ENCODE measurements at regions not wholly inside any gene's neighbourhood (a gene's known extent, or its start where the extent isn't known, plus 50 kb on each side); places are given as distances from the start of the nearest gene placed in this dataset.

- Mint-ChIP-seq H3K4me1 (ENCODE audit: unreplicated experiment) (no peaks in the 10 kb centered on the region), H3K36me3 (no peaks in the 10 kb centered on the region), H3K27me3 (no peaks in the 10 kb centered on the region), H3K9me3 (no peaks in the 10 kb centered on the region), H3K27ac (no peak overlapping the region), H3K4me3 (no peak overlapping the region)
- DNase-seq (ENCODE audit: extremely low spot score, unreplicated experiment) = no peak
- no peak for TF ChIP-seq CTCF (conservative IDR thresholded peaks at IDR 0.05)
Observed at GRCh38 chr4:184306470-184306869, 88.8 kb upstream of the ENPP6 start.

- H3K27ac Mint-ChIP-seq = no peak overlapping the region
Observed at GRCh38 chr4:184300816-184301215, 83.1 kb upstream of the ENPP6 start.

GRCh38 chr4:184298254-184298653 is 80.6 kb upstream of the ENPP6 start:
- DNase-seq (ENCODE audit: extremely low spot score, unreplicated experiment) = no peak

More at GRCh38 chr4:184300816-184301215, 83.1 kb upstream of the ENPP6 start:
- Mint-ChIP-seq H3K4me1 (ENCODE audit: unreplicated experiment) (peaks cover 4% of the 10 kb centered on the region), H3K4me3 (no peak overlapping the region), H3K9me3 (no peaks in the 10 kb centered on the region), H3K36me3 (no peaks in the 10 kb centered on the region), H3K27me3 (no peaks in the 10 kb centered on the region)
- no peak for DNase-seq (ENCODE audit: extremely low spot score, unreplicated experiment)
- TF ChIP-seq CTCF (conservative IDR thresholded peaks at IDR 0.05) = no peak

DNA sequence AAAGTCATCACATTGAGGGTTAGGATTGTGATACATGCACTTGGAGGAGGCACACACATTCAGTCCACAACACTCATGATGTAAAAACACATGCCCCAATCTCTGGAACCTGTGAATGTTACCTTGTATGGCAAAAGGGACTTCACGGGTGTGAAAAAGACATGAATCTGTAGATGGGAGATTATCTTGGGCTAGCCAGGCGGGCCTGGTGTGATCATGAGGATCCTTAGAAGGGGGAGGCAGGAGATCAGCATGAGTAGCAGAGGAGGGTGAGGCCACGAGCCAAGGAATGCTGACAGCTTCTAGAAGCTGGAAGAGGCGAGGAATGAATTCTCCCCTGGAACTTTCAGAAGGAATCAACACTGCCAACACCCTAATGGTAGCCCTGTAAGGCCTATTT is 77.5 kb upstream of the ENPP6 start:
- Mint-ChIP-seq H3K4me1 (ENCODE audit: unreplicated experiment) (peaks cover 4% of the 10 kb centered on the region), H3K4me3 (no peak overlapping the region), H3K27me3 (no peaks in the 10 kb centered on the region), H3K9me3 (no peaks in the 10 kb centered on the region), H3K27ac (no peak overlapping the region), H3K36me3 (no peaks in the 10 kb centered on the region)
- TF ChIP-seq CTCF (conservative IDR thresholded peaks at IDR 0.05) = no peak
- no peak for DNase-seq (ENCODE audit: extremely low spot score, unreplicated experiment)

More at GRCh38 chr4:184298254-184298653, 80.6 kb upstream of the ENPP6 start:
- Mint-ChIP-seq H3K36me3 (no peaks in the 10 kb centered on the region), H3K27ac (no peak overlapping the region), H3K4me1 (ENCODE audit: unreplicated experiment) (peaks cover 4% of the 10 kb centered on the region), H3K9me3 (no peaks in the 10 kb centered on the region), H3K27me3 (no peaks in the 10 kb centered on the region), H3K4me3 (no peak overlapping the region)
- TF ChIP-seq CTCF (conservative IDR thresholded peaks at IDR 0.05) = no peak

DNA sequence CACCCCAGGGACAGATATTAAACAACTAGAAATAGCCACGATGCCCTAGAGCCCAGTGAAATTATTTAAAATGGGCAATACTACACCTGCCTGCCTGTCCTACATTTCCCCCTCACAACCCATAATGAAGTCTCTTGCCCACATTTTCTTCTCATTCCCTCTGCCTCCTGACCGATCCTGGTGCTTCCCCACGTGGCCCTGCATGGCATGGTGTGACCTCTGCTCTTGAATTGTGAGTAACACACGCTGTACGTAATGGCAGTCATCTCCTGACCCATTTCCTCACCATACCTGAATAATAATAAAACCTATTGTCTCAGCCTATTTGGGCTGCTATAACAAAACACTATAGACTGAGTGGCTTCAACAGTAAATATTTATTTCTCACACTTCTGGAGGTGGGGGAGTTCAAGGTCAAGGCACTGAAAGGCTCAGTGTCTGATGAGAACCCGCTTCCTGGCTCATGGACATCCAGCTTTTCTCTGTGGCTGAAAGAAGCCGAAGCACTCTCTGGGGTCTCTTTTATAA is 77.0 kb upstream of the ENPP6 start:
- TF ChIP-seq CTCF (conservative IDR thresholded peaks at IDR 0.05) = no peak
- no peaks in the 10 kb centered on the region for H3K27me3 Mint-ChIP-seq

DNA sequence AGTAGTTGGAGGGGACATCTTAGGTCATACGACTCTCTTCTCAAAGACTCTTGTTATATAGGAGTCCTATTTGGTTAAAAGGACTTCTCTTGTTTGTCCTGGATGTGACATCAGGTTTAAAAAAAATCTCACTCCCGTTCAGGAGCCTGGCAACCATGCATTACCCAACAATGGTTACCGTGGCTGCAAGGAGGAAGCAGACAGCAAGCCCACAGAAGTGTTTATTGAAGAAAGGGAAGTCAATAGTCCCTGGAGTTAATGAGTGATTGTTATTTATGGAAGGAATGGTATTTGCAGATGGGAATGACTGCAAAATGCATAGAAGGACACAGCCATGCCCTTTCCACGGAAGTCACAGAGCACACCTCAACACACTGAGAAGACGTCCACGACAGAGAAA is 75.9 kb upstream of the ENPP6 start:
- Mint-ChIP-seq H3K4me3 (no peak overlapping the region), H3K4me1 (ENCODE audit: unreplicated experiment) (peaks cover 7% of the 10 kb centered on the region), H3K27ac (no peak overlapping the region), H3K9me3 (no peaks in the 10 kb centered on the region), H3K27me3 (no peaks in the 10 kb centered on the region), H3K36me3 (no peaks in the 10 kb centered on the region)
- DNase-seq (ENCODE audit: extremely low spot score, unreplicated experiment) = no peak
- TF ChIP-seq CTCF (conservative IDR thresholded peaks at IDR 0.05) = no peak

More for the DNA sequence above, 77.0 kb upstream of the ENPP6 start:
- DNase-seq (ENCODE audit: extremely low spot score, unreplicated experiment) = no peak
- H3K4me1 Mint-ChIP-seq (ENCODE audit: unreplicated experiment) = peaks cover 4% of the 10 kb centered on the region
- no peaks in the 10 kb centered on the region for H3K36me3 Mint-ChIP-seq
- H3K4me3 Mint-ChIP-seq = no peak overlapping the region
- H3K27ac Mint-ChIP-seq = peak overlapping the region; percentile 16
- H3K9me3 Mint-ChIP-seq = no peaks in the 10 kb centered on the region

All from type B pancreatic cell (in vitro differentiated cells).